NCI-H748 (cell line): ENCODE measurements at regions not wholly inside any gene's neighbourhood (a gene's known extent, or its start where the extent isn't known, plus 50 kb on each side); places are given as distances from the start of the nearest gene placed in this dataset.
"Not testable (repeated sequence)": the region's sequence is repeated elsewhere in the genome, so short reads cannot be mapped to it uniquely, and the experiment has no call there.

Experiments used
- DNase-seq: peaks from one replicate; lab custom pipeline; 2025; ENCODE audit not compliant: unreplicated experiment; lab: John Stamatoyannopoulos, UW

DNA sequence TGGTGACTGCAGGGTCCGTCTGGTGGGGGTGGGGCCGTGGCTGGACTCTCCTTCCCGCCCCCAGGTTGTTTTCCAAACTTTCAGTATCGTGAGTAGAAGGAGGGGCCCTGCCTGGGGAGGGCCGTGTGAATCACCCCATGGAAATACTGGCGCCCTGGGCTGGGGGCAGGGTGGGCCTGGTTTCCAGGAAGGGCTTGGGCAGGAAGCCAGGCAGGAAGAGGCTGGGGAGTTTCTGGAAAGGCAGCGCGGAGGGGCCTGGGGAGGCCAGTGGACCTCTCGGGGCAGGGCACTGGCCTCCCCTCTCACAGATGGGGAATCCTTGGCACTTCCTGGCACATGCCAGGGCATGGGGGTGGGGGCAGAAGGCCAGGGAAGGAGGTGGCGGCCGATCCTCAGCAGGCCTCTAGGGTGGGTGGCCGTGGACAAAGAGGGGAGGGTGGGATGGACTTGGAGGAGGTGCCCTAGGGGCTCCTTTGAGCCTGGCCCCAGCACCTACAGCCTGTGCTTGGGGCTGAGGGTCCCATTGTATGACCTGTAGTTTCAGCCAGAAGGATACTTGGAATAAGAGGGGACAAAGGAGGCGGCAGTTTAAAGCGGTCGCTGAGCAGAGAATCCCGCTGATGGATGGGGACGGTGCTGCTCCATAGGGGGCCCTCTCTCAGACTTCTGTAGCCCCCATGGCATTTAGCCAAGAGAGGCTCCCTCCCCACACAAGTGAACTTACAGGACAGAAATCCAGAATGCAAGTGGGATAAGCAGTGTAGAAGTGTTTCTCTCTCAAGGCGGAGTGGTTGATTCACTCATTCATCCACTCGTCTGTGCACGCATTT, 56.5 kb upstream of the GATA2 start:
- no peak for DNase-seq

DNA sequence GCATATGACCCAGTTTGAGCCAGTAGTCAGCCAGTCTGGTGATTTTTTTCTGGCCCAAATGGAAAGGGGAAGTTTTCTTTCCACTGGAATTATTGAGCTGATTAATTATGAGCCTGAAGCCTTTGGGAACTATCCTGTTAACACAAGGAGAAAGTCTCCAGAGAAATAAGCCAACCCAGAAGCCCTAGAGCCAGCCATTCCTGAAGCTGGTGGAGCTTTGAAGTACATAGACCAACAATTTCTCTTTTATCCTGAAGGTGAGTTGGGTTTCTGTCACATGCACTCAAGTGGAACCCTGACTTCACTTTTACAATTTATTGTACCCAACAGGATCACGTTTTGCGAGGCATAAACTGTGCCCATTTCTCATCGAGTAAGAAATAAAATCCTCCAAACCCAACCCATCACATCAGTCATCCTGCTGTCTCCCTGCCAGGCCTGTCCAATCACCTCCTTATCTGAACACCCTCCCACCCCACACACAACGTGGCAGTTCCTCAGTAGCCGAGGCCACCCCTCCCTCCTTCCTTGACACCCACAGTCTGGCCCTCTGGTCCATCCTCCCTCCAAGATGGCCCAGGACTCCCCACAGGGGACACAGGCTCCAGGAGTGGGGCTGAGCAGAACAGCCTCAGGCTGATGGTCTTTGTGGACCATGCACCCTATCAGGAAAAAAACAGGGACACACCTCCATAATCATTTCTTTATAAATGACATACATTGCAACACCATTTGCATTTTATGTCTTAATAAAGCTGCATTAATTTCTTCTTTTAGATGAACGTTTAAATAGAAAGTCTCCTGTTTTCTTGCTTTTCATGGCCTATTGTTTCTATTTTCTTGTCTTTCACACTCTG, 55.7 kb upstream of the GATA2 start:
- no peak for DNase-seq

DNA sequence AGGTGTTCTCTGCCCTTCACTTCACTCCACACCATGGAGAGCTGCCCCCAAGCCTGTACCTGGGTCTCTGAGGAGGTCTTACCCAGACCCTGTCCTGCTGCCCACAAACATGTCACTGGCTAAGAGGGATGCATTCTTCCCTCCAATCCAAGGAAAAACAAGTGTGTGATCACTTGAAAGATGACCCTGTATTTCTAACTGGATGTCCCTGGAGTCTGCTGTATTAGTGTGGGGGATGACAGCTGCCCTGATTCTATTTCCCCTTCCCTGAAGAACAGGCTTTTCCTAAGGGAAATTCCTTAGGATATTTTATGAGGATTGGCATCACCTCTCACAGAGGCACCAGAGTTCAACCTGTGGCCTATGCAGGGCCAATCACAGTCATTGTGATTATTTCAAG, 55.0 kb upstream of the GATA2 start:
- DNase-seq = no peak

DNA sequence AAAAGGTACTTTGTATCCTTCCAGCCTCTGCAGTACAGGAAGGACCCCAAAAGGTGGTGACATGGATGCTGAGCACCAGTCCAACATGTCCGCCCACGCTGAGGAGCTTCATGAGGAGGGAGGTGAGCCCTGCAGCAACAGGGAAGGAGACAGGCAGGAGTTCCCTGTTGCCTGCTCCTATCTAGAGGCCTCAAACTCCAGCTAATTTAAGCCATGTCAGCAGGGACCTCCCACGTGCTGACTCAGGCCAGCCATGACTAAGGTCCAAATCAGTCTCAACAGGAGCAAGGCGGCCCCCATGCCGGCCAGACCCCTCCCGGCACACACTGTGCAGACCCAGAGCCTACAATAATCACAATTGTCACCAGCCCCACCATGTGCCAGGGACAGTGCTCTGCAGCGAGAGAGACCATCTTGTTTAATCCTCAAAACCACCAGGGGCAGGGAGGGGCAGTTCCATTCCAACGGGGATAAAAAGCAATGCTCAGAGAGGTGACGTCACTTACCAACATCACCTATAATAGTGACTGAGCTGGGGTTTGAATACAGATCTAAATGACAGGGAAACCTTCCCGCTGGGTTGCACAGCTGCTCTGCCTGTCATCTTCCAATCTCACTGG, 54.5 kb upstream of the GATA2 start:
- peak; percentile 57 for DNase-seq

DNA sequence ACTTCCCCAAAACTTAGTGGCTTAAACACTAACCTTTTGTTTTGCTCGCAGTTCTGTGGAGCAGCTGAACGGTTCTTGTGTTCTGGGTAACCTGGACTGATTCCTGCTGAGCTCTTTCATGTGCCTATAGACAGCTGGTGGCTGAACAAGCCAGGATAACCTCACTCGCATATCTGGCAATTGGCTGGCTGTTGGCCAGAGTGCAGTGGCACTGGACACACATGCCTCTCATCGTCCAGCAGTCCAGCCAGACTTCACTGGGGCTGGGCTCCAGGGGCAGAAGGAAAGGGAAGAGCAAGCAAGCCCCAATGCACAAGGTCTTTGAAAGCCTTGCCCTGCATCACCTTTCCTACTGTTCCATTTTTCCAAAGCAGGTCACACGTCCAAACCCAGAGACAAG, 53.6 kb upstream of the GATA2 start:
- no peak for DNase-seq

DNA sequence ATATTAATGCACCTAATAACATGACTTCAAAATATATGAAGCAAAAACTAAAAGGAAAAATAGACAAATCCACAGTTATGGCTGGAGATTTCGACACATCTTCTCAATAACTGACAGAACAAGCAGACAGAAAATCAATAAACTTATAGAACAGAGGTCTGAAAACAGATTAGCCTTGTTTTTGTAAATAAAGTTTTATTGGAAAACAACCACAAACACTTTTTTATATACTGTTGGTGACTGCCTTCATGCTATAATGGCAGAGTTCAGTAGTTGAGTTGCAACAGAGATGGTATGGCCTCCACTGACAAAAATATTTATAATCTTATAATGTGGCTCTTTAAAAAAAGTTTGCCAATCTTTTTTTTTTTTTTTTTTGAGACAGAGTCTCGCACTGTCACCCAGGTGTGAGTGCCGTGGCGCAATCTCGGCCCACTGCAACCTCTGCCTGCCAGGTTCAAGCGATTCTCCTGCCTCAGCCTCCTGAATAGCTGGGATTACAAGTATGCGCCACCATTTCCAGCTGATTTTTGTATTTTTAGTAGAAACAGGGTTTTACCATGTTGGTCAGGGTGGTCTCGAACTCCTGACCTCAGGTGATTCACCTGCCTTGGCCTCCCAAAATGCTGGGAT, 52.2 kb upstream of the GATA2 start:
- DNase-seq = no peak

DNA sequence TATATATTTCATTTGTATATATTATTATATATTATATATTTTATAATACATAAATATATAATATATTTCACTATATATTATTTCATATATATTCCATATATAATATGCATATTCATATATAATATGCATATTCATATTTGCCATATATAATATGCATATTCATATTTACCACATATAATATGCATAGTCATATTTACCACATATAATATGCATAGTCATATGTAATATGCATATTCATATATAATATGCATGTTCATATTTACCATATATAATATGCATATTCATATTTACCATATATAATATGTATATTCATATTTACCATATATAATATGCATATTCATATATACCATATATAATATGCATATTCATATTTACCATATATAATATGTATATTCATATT, 51.2 kb upstream of the GATA2 start:
- DNase-seq = no peak

DNA sequence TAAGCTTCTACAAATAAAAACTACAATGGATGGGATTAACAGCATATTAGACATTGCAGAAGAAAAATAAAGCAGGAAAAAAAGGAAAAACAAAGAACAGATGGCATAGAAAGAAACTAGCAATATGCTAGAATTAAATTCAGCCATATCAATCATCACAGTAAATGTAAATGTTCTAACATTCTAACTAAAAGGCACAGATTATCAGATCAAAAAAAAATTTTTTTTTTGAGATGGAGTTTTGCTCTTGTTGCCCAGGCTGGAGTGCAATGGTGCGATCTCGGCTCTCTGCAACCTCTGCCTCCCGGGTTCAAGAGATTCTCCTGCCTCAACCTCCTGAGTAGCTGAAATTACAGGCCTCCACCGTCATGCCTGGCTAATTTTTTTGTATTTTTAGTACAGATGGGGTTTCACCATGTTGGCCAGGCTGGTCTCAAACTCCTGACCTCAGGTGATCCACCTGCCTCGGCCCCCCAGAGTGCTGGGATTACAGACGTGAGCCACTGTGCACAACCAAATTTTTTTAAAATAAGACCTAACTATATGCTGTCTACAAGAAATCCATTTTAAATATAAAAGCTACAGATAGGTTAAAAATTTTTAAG, 50.7 kb upstream of the GATA2 start:
- not testable (repeated sequence) for DNase-seq
